IMR-90 (cell line): ENCODE measurements at regions not wholly inside any gene's neighbourhood (a gene's known extent, or its start where the extent isn't known, plus 50 kb on each side); places are given as distances from the start of the nearest gene placed in this dataset.

Experiments used
- ATAC-seq: fragments of 200-7000 bp; cut with Tn5 transposase; 2 replicates; pipeline ENCODE4 v1.9.1; 2020; ENCODE audit warnings: low read depth, mild to moderate bottlenecking, moderate library complexity
- BruUV-seq: library from RNA; stranded (reverse); fragments of 400-500 nt; replicated peaks from 2 replicates; lab custom pipeline; 2021; lab: Mats Ljungman, UMichigan
- CTCF ChIA-PET: fragments of 300-600 bp; formaldehyde crosslinking; extraction: SDS; loops from one replicate; lab custom pipeline; 2021; ENCODE audit warnings: antibody characterized with exemption; lab: Yijun Ruan, JAX
- POLR2A ChIA-PET: fragments of 300-600 bp; sonication (Branson Sonifier 250); formaldehyde crosslinking; loops from one replicate; lab custom pipeline; 2022; ENCODE audit warnings: antibody characterized with exemption; ENCODE audit not compliant: unreplicated experiment; lab: Charles Lee
- DNase-seq: peaks from one replicate; pipeline ENCODE4 v3.0.0; 2013
- H2AFZ ChIP-seq: replicated peaks from 2 replicates; pipeline ENCODE3; 2013; ENCODE audit warnings: low read length, mild to moderate bottlenecking; ENCODE audit not compliant: poor library complexity
- H2AK5ac ChIP-seq: 2 replicates; pipeline ENCODE4 v1.6.1; 2013; ENCODE audit warnings: low read depth, low read length, inconsistent platforms
- H2AK9ac ChIP-seq: replicated peaks from 2 replicates; pipeline ENCODE3; 2013; ENCODE audit warnings: mild to moderate bottlenecking, low read depth, low read length, moderate library complexity; ENCODE audit not compliant: poor library complexity
- H2BK120ac ChIP-seq: 2 replicates; pipeline ENCODE4 v1.6.1; 2013; ENCODE audit warnings: low read depth, low read length, inconsistent platforms
- H2BK15ac ChIP-seq: 3 replicates; pipeline ENCODE4 v1.6.1; 2013; ENCODE audit warnings: low read depth, low read length, inconsistent platforms
- H2BK20ac ChIP-seq: 2 replicates; pipeline ENCODE4 v1.6.1; 2013; ENCODE audit warnings: low read depth, mild to moderate bottlenecking, inconsistent platforms, low read length, moderate library complexity
- H2BK5ac ChIP-seq: 2 replicates; pipeline ENCODE4 v1.6.1; 2013; ENCODE audit warnings: mild to moderate bottlenecking, low read depth, low read length, inconsistent platforms; ENCODE audit not compliant: poor library complexity, severe bottlenecking
- H3K14ac ChIP-seq: replicated peaks from 2 replicates; pipeline ENCODE4 v1.6.1; 2013; ENCODE audit warnings: low read depth, low read length, inconsistent platforms
- H3K18ac ChIP-seq: 2 replicates; pipeline ENCODE4 v1.6.1; 2013; ENCODE audit warnings: low read depth, low read length, control low read depth
- H3K23ac ChIP-seq: 2 replicates; pipeline ENCODE4 v1.6.1; 2013; ENCODE audit warnings: low read depth, low read length, inconsistent platforms
- H3K27ac ChIP-seq: 2 replicates; pipeline ENCODE4 v1.5.1; 2013; ENCODE audit warnings: mild to moderate bottlenecking, control low read depth, low read length; ENCODE audit not compliant: insufficient read depth
- H3K27me3 ChIP-seq: 2 replicates; pipeline ENCODE4 v1.6.1; 2013; ENCODE audit warnings: low read length; ENCODE audit not compliant: control insufficient read depth, insufficient read depth
- H3K36me3 ChIP-seq: 2 replicates; pipeline ENCODE4 v1.6.1; 2013; ENCODE audit warnings: low read length, mixed read lengths; ENCODE audit not compliant: control insufficient read depth, insufficient read depth
- H3K4ac ChIP-seq: 2 replicates; pipeline ENCODE4 v1.6.1; 2013; ENCODE audit warnings: low read depth, low read length, inconsistent platforms
- H3K4me1 ChIP-seq: 2 replicates; pipeline ENCODE4 v1.6.1; 2013; ENCODE audit warnings: low read length, mixed read lengths; ENCODE audit not compliant: control insufficient read depth, insufficient read depth
- H3K4me2 ChIP-seq: 2 replicates; pipeline ENCODE4 v1.6.1; 2013; ENCODE audit warnings: low read depth, mild to moderate bottlenecking, control low read depth, low read length, moderate library complexity
- H3K4me3 ChIP-seq: 2 replicates; pipeline ENCODE4 v1.5.1; 2013; ENCODE audit warnings: low read depth, mild to moderate bottlenecking, control low read depth, low read length, moderate library complexity; ENCODE audit not compliant: insufficient read depth
- H3K56ac ChIP-seq: 2 replicates; pipeline ENCODE4 v1.6.1; 2013; ENCODE audit warnings: low read length, inconsistent platforms; ENCODE audit not compliant: insufficient read depth; ENCODE audit errors: extremely low read depth
- H3K79me1 ChIP-seq, 2 experiments: 2 replicates each; pipeline ENCODE4 v1.6.1; 2013; ENCODE audit warnings: low read length in 2 of 2, inconsistent platforms in 1 of 2, low read depth in 1 of 2
- H3K9ac ChIP-seq: 2 replicates; pipeline ENCODE4 v1.6.1; 2013; ENCODE audit warnings: low read depth, low read length, control low read depth
- H3K9me1 ChIP-seq: 2 replicates; pipeline ENCODE4 v1.6.1; 2013; ENCODE audit warnings: low read length, inconsistent platforms; ENCODE audit not compliant: insufficient read depth
- H3K9me3 ChIP-seq: 2 replicates; pipeline ENCODE4 v1.6.1; 2013; ENCODE audit warnings: low read length; ENCODE audit not compliant: control insufficient read depth, insufficient read depth
- H4K20me1 ChIP-seq: 2 replicates; pipeline ENCODE4 v1.6.1; 2013; ENCODE audit warnings: low read length, inconsistent platforms; ENCODE audit not compliant: insufficient read depth
- H4K5ac ChIP-seq: 2 replicates; pipeline ENCODE4 v1.6.1; 2013; ENCODE audit warnings: mild to moderate bottlenecking, low read depth, low read length, control low read depth
- H4K8ac ChIP-seq, 2 experiments: 2 replicates each; pipeline ENCODE4 v1.6.1; 2013; ENCODE audit warnings: low read depth in 2 of 2, low read length in 2 of 2, control low read depth in 1 of 2, inconsistent platforms in 1 of 2
- H4K91ac ChIP-seq: 2 replicates; pipeline ENCODE4 v1.6.1; 2013; ENCODE audit warnings: low read depth, low read length, inconsistent platforms; ENCODE audit not compliant: insufficient read depth
- MAFK ChIP-seq: IDR thresholded peaks from 2 replicates; pipeline ENCODE4 v1.6.1; 2012; ENCODE audit warnings: low read depth, low read length, improper control_type of control experiment
- POLR2A ChIP-seq: IDR thresholded peaks from 2 replicates; pipeline ENCODE4 v1.6.1; 2012; ENCODE audit warnings: mild to moderate bottlenecking, low read depth, low read length
- WGBS, 2 experiments: methylation state at CpG; one replicate each; pipeline versions ENCODE4 v1.1.5 to v1.1.7; 2013; ENCODE audit warnings: missing lambda C conversion rate in 2 of 2; ENCODE audit not compliant: insufficient read length in 1 of 2; ENCODE audit errors: extremely low coverage in 2 of 2; 5-methylcytosine and 5-hydroxymethylcytosine counted together
- dilution Hi-C: fragments of 300-500 bp; cut with HindIII; formaldehyde crosslinking; loops from one replicate; pipeline ENCODE4 v1.14.3; 2018; ENCODE audit warnings: low sequenced_read_pairs; ENCODE audit not compliant: unreplicated experiment
- in situ Hi-C: fragments of 300-500 bp; cut with MboI; formaldehyde crosslinking; loops from 3 replicates; pipeline ENCODE4 v1.14.3; 2019; ENCODE audit warnings: low sequenced_read_pairs, inconsistent platforms, mixed read lengths
- intact Hi-C: fragments of 100-400 bp; cut with micrococcal nuclease; formaldehyde crosslinking; loops from 2 replicates; pipeline ENCODE4 v1.10.0; 2022

- no peak overlapping the region for H3K18ac ChIP-seq
- in situ Hi-C loops = no loop called here
- CTCF ChIA-PET = interaction anchor here (1.4 kb wide), 1 partner anchor 9 kb away, joined by 3 read pairs; no protein-coding TSS in a partner anchor
- H4K91ac ChIP-seq = no peak overlapping the region
- H3K9me1 ChIP-seq = no peaks in the 10 kb centered on the region
- no peak overlapping the region for H2AK9ac ChIP-seq
- H4K5ac ChIP-seq = no peak overlapping the region
- no peaks in the 10 kb centered on the region for H3K36me3 ChIP-seq
- no peaks in the 10 kb centered on the region for H3K9me3 ChIP-seq
- H3K27me3 ChIP-seq = no peaks in the 10 kb centered on the region; the same call in 1 of the 2 replicates
- H3K4me3 ChIP-seq = no peak overlapping the region
- H3K4ac ChIP-seq = no peak overlapping the region
- WGBS, 2 experiments = no CpG with 5 or more reads among the region's 3 CpGs
- no peak overlapping the region for H3K27ac ChIP-seq
- peak; percentile 82 for TF ChIP-seq MAFK
- no peak for TF ChIP-seq POLR2A
- no peak overlapping the region for H3K23ac ChIP-seq
- H2AFZ ChIP-seq = no peak overlapping the region
- dilution Hi-C loops = no loop called here
- no peak overlapping the region for H2AK5ac ChIP-seq
- no TSS peak for BruUV-seq
- H3K56ac ChIP-seq = no peak overlapping the region
- H2BK120ac ChIP-seq = no peak overlapping the region
- intact Hi-C loops = no loop called here
- no peaks in the 10 kb centered on the region for H3K4me1 ChIP-seq
- H2BK5ac ChIP-seq = no peak overlapping the region
- H3K4me2 ChIP-seq = no peak overlapping the region
- no peaks in the 10 kb centered on the region for H3K79me1 ChIP-seq
- no peak overlapping the region for H3K14ac ChIP-seq
- POLR2A ChIA-PET = no interaction called here
- no peak overlapping the region for H2BK20ac ChIP-seq
- H4K20me1 ChIP-seq = no peaks in the 10 kb centered on the region
- H2BK15ac ChIP-seq = no peak overlapping the region
- H3K9ac ChIP-seq = no peak overlapping the region
- no peak overlapping the region for H4K8ac ChIP-seq
- DNase-seq (no peak), ATAC-seq (no peak)
These were observed 274.9 kb upstream of the PPARGC1A start for GRCh38 chr4:24164797-24165196.
